ENCODE measurements at regions not wholly inside any gene's neighbourhood (a gene's known extent, or its start where the extent isn't known, plus 50 kb on each side); places are given as distances from the start of the nearest gene placed in this dataset.
A peak's percentile ranks its signal among the peaks of the same experiment; 100 is the strongest.

- Histone ChIP-seq H3K9me3 (replicated peaks) (no peaks in the 10 kb centered on the region), H3K27me3 (no peaks in the 10 kb centered on the region), H3K4me3 (no peak overlapping the region), H3K36me3 (no peaks in the 10 kb centered on the region), H3K27ac (no peak overlapping the region), H3K4me1 (peaks cover 18% of the 10 kb centered on the region)
- no peak for DNase-seq
Observed at GRCh38 chr2:180735799-180736198, 244.6 kb upstream of the UBE2E3 start.

GRCh38 chr2:180734382-180734781 is 246.0 kb upstream of the UBE2E3 start:
- peaks cover 14% of the 10 kb centered on the region for H3K4me1 ChIP-seq
- no peak overlapping the region for H3K4me3 ChIP-seq
- no peaks in the 10 kb centered on the region for H3K36me3 ChIP-seq
- H3K9me3 ChIP-seq (replicated peaks): no peaks in the 10 kb centered on the region
- DNase-seq: no peak
- no peak overlapping the region for H3K27ac ChIP-seq
- H3K27me3 ChIP-seq: no peaks in the 10 kb centered on the region

GRCh38 chr2:180733330-180733729 is 247.1 kb upstream of the UBE2E3 start:
- Histone ChIP-seq H3K4me3 (no peak overlapping the region), H3K27ac (no peak overlapping the region), H3K4me1 (peaks cover 8% of the 10 kb centered on the region), H3K36me3 (no peaks in the 10 kb centered on the region), H3K27me3 (no peaks in the 10 kb centered on the region), H3K9me3 (replicated peaks) (no peaks in the 10 kb centered on the region)
- no peak for DNase-seq

- DNase-seq: no peak
- Histone ChIP-seq H3K4me3 (no peak overlapping the region), H3K36me3 (no peaks in the 10 kb centered on the region), H3K27ac (no peak overlapping the region), H3K9me3 (replicated peaks) (no peaks in the 10 kb centered on the region), H3K4me1 (peaks cover 8% of the 10 kb centered on the region), H3K27me3 (no peaks in the 10 kb centered on the region)
Observed at GRCh38 chr2:180732337-180732736, 248.1 kb upstream of the UBE2E3 start.

- H3K27ac ChIP-seq: no peak overlapping the region
- H3K4me3 ChIP-seq: no peak overlapping the region
- peaks cover 8% of the 10 kb centered on the region for H3K4me1 ChIP-seq
- H3K27me3 ChIP-seq: no peaks in the 10 kb centered on the region
- no peaks in the 10 kb centered on the region for H3K9me3 ChIP-seq (replicated peaks)
- DNase-seq: no peak
- H3K36me3 ChIP-seq: no peaks in the 10 kb centered on the region
Observed at GRCh38 chr2:180730976-180731375, 249.4 kb upstream of the UBE2E3 start.

GRCh38 chr2:180728928-180729559 is 251.4 kb upstream of the UBE2E3 start:
- peak in 1 of 2 experiments; percentile 13 for DNase-seq

GRCh38 chr2:180723712-180724111 is 256.7 kb upstream of the UBE2E3 start:
- H3K9me3 ChIP-seq (replicated peaks): no peaks in the 10 kb centered on the region
- DNase-seq: no peak
- no peak overlapping the region for H3K27ac ChIP-seq
- no peak overlapping the region for H3K4me3 ChIP-seq
- H3K27me3 ChIP-seq: no peaks in the 10 kb centered on the region
- H3K4me1 ChIP-seq: no peaks in the 10 kb centered on the region
- H3K36me3 ChIP-seq: no peaks in the 10 kb centered on the region

More at GRCh38 chr2:180728928-180729559, 251.4 kb upstream of the UBE2E3 start:
- Histone ChIP-seq H3K4me1 (peaks cover 8% of the 10 kb centered on the region; the same call in 1 of the 2 replicates), H3K36me3 (no peaks in the 10 kb centered on the region), H3K4me3 (no peak overlapping the region), H3K27ac (peak overlapping the region; percentile 26; the same call in 1 of the 2 replicates), H3K9me3 (replicated peaks) (no peaks in the 10 kb centered on the region), H3K27me3 (no peaks in the 10 kb centered on the region)

GRCh38 chr2:180722551-180723239 is 257.7 kb upstream of the UBE2E3 start:
- Histone ChIP-seq H3K9me3 (replicated peaks) (no peaks in the 10 kb centered on the region), H3K27me3 (no peaks in the 10 kb centered on the region), H3K4me1 (no peaks in the 10 kb centered on the region), H3K36me3 (no peaks in the 10 kb centered on the region), H3K27ac (no peak overlapping the region), H3K4me3 (no peak overlapping the region)
- no peak for DNase-seq

- no peak for DNase-seq
- H3K9me3 ChIP-seq (replicated peaks): no peaks in the 10 kb centered on the region
- H3K4me3 ChIP-seq: no peak overlapping the region
- H3K4me1 ChIP-seq: no peaks in the 10 kb centered on the region
- H3K27ac ChIP-seq: no peak overlapping the region
- H3K36me3 ChIP-seq: no peaks in the 10 kb centered on the region
- H3K27me3 ChIP-seq: no peaks in the 10 kb centered on the region
Observed at GRCh38 chr2:180720829-180721228, 259.6 kb upstream of the UBE2E3 start.

- Histone ChIP-seq H3K4me3 (no peak overlapping the region), H3K27ac (no peak overlapping the region), H3K27me3 (no peaks in the 10 kb centered on the region), H3K36me3 (no peaks in the 10 kb centered on the region), H3K4me1 (no peaks in the 10 kb centered on the region), H3K9me3 (replicated peaks) (no peaks in the 10 kb centered on the region)
- DNase-seq: no peak
Observed at GRCh38 chr2:180717588-180717987, 262.8 kb upstream of the UBE2E3 start.

GRCh38 chr2:180716186-180717180 is 263.9 kb upstream of the UBE2E3 start:
- no peaks in the 10 kb centered on the region for H3K9me3 ChIP-seq (replicated peaks)
- DNase-seq: no peak
- H3K4me3 ChIP-seq: no peak overlapping the region
- no peaks in the 10 kb centered on the region for H3K27me3 ChIP-seq
- no peaks in the 10 kb centered on the region for H3K4me1 ChIP-seq
- H3K36me3 ChIP-seq: no peaks in the 10 kb centered on the region
- no peak overlapping the region for H3K27ac ChIP-seq

GRCh38 chr2:180715044-180715443 is 265.4 kb upstream of the UBE2E3 start:
- Histone ChIP-seq H3K9me3 (replicated peaks) (no peaks in the 10 kb centered on the region), H3K36me3 (no peaks in the 10 kb centered on the region), H3K27me3 (no peaks in the 10 kb centered on the region), H3K27ac (no peak overlapping the region), H3K4me1 (no peaks in the 10 kb centered on the region), H3K4me3 (no peak overlapping the region)
- DNase-seq: no peak

GRCh38 chr2:180709392-180710145 is 270.8 kb upstream of the UBE2E3 start:
- Histone ChIP-seq H3K4me3 (no peak overlapping the region), H3K4me1 (peaks cover 4% of the 10 kb centered on the region; the same call in 1 of the 2 replicates), H3K27me3 (no peaks in the 10 kb centered on the region), H3K27ac (no peak overlapping the region), H3K36me3 (no peaks in the 10 kb centered on the region), H3K9me3 (replicated peaks) (no peaks in the 10 kb centered on the region)
- no peak for DNase-seq

GRCh38 chr2:180707884-180708205 is 272.6 kb upstream of the UBE2E3 start:
- Histone ChIP-seq H3K4me3 (no peak overlapping the region), H3K27me3 (no peaks in the 10 kb centered on the region), H3K4me1 (peaks cover 4% of the 10 kb centered on the region; the same call in 1 of the 2 replicates), H3K9me3 (replicated peaks) (no peaks in the 10 kb centered on the region), H3K27ac (no peak overlapping the region), H3K36me3 (no peaks in the 10 kb centered on the region)
- peak; percentile 23 to 40 for DNase-seq
